K562 (cell line): ENCODE measurements at regions not wholly inside any gene's neighbourhood (a gene's known extent, or its start where the extent isn't known, plus 50 kb on each side); places are given as distances from the start of the nearest gene placed in this dataset.

ENCODE experiments used
- ATAC-seq: fragments of 200-7000 bp; cut with Tn5 transposase; 3 replicates; pipeline ENCODE4 v1.9.1; 2020; ENCODE audit warnings: moderate library complexity
- BruUV-seq: library from RNA; stranded (reverse); fragments of 400-500 nt; replicated peaks from 2 replicates; lab custom pipeline; 2021; lab: Mats Ljungman, UMichigan
- CTCF ChIA-PET: fragments of 300-600 bp; formaldehyde crosslinking; extraction: SDS; loops from one replicate; lab custom pipeline; 2021; ENCODE audit warnings: low intra/inter-chr PET ratio; lab: Yijun Ruan, JAX
- POLR2A ChIA-PET: fragments of 300-600, 350-650 bp; sonication (Branson Sonifier 250); formaldehyde crosslinking; extraction: SDS; loops from one replicate; lab custom pipeline; 2021; ENCODE audit warnings: antibody characterized with exemption, inconsistent platforms; lab: Yijun Ruan, JAX
- DNase-seq, 4 experiments: peaks; one replicate each; pipeline versions ENCODE4 v3.0.0 to v3.0.0-alpha.2; 2011 to 2018; ENCODE audit warnings: low spot score in 3 of 4, mixed read lengths in 3 of 4; ENCODE audit errors: extremely low read depth in 1 of 4
- FAIRE-seq: peaks from 2 replicates; lab custom pipeline; 2011; peaks lifted over from hg19 to GRCh38; lab: Jason Lieb, UNC
- H2AFZ ChIP-seq: 2 replicates; pipeline ENCODE4 v1.6.0; 2011; ENCODE audit warnings: low read depth, low read length, control low read depth, inconsistent platforms
- H3K27ac ChIP-seq: fragments of 200-600 bp; 3 replicates; pipeline ENCODE4 v1.8.0; 2011; ENCODE audit warnings: low read depth, mild to moderate bottlenecking, control low read depth, inconsistent platforms, low read length, moderate library complexity, mixed read lengths; ENCODE audit errors: extremely low read depth
- H3K27me3 ChIP-seq, 2 experiments: fragments of 300-600 bp in 1 of 2; 2 replicates in 1 of 2; 3 replicates in 1 of 2; pipeline versions ENCODE4 v1.6.0 to v1.8.0; 2011; ENCODE audit warnings: inconsistent platforms in 2 of 2, low read length in 2 of 2, mild to moderate bottlenecking in 1 of 2, mixed read lengths in 1 of 2, moderate library complexity in 1 of 2; ENCODE audit not compliant: control insufficient read depth in 2 of 2, insufficient read depth in 2 of 2
- H3K36me3 ChIP-seq: fragments of 300-600 bp; 3 replicates; pipeline ENCODE4 v1.8.0; 2011; ENCODE audit warnings: mild to moderate bottlenecking, low read length, inconsistent platforms; ENCODE audit not compliant: control insufficient read depth, insufficient read depth
- H3K4me1 ChIP-seq, 2 experiments: fragments of 200-600 bp in 1 of 2; replicated peaks in 1 of 2; 2 replicates in 1 of 2; 3 replicates in 1 of 2; pipeline versions ENCODE4 v1.5.1 to v1.8.0; 2011; ENCODE audit warnings: inconsistent platforms in 2 of 2, low read length in 2 of 2, mild to moderate bottlenecking in 1 of 2, mixed read lengths in 1 of 2, moderate library complexity in 1 of 2; ENCODE audit not compliant: control insufficient read depth in 2 of 2, insufficient read depth in 2 of 2
- H3K4me2 ChIP-seq: 2 replicates; pipeline ENCODE4 v1.6.1; 2011; ENCODE audit warnings: low read length, control low read depth, inconsistent platforms, mixed read lengths; ENCODE audit not compliant: insufficient read depth
- H3K4me3 ChIP-seq: fragments of 200-600 bp; sonication (generic), shearing (Covaris generic); 2 replicates; pipeline ENCODE4 v1.5.1; 2016; ENCODE audit warnings: control low read depth, inconsistent platforms
- H3K79me2 ChIP-seq: fragments of 200-600 bp; 3 replicates; pipeline ENCODE4 v1.8.0; 2011; ENCODE audit warnings: low read length, inconsistent platforms; ENCODE audit not compliant: control insufficient read depth, insufficient read depth
- H3K9ac ChIP-seq, 2 experiments: 2 replicates each; pipeline versions ENCODE4 v1.6.0 to v1.6.1; 2011; ENCODE audit warnings: low read depth in 2 of 2, low read length in 2 of 2, control low read depth in 1 of 2, inconsistent platforms in 1 of 2, mild to moderate bottlenecking in 1 of 2, mixed read lengths in 1 of 2; ENCODE audit not compliant: insufficient read depth in 1 of 2
- H3K9me1 ChIP-seq: one replicate; pipeline ENCODE4 v1.6.0; 2011; ENCODE audit warnings: inconsistent platforms, mild to moderate bottlenecking, low read length, moderate library complexity; ENCODE audit not compliant: control insufficient read depth, insufficient read depth
- H3K9me3 ChIP-seq: replicated peaks from 2 replicates; pipeline ENCODE4 v1.5.1; 2011; ENCODE audit warnings: low read depth, low read length, inconsistent platforms; ENCODE audit not compliant: control insufficient read depth, insufficient read depth
- H4K20me1 ChIP-seq: replicated peaks from 2 replicates; pipeline ENCODE4 v1.6.1; 2011; ENCODE audit warnings: low read length, inconsistent platforms, mixed read lengths; ENCODE audit not compliant: control insufficient read depth, insufficient read depth
- GABPA ChIP-seq: fragments of 200-800 bp; sonication (Bioruptor generic); conservative IDR thresholded peaks from 2 replicates; pipeline ENCODE4 v1.6.1; 2016; ENCODE audit warnings: low read depth, missing genetic modification characterization, missing compliant biosample characterization
- GMEB1 ChIP-seq: fragments of 250-450 bp; sonication (Bioruptor Pico); IDR thresholded peaks from 2 replicates; pipeline ENCODE4 v1.4.0; 2020; ENCODE audit warnings: mild to moderate bottlenecking
- KLF10 ChIP-seq: fragments of 250-450 bp; sonication (Bioruptor Pico); IDR thresholded peaks from 2 replicates; pipeline ENCODE4 v1.6.1; 2021; ENCODE audit warnings: matching md5 sums
- LCOR ChIP-seq: sonication (generic); formaldehyde crosslinking; IDR thresholded peaks from 2 replicates; pipeline ENCODE4 v1.8.0; 2022; ENCODE audit warnings: mild to moderate bottlenecking, missing genetic modification reagents
- MEIS2 ChIP-seq: fragments of 450-650 bp; IDR thresholded peaks from 2 replicates; pipeline ENCODE4 v1.6.1; 2014; ENCODE audit warnings: mild to moderate bottlenecking; ENCODE audit not compliant: partially characterized antibody
- SMARCB1 ChIP-seq: IDR thresholded peaks from 2 replicates; pipeline ENCODE4 v1.6.1; 2011; ENCODE audit warnings: improper control_type of control experiment, low read depth; ENCODE audit not compliant: insufficient read length
- SNRNP70 ChIP-seq: fragments of 200-400 bp; formaldehyde crosslinking; optimal IDR thresholded peaks from 2 replicates; pipeline ENCODE3; 2017; ENCODE audit warnings: low read depth, low read length
- SOX6 ChIP-seq: fragments of 450-650 bp; IDR thresholded peaks from 2 replicates; pipeline ENCODE4 v1.6.1; 2014; ENCODE audit warnings: mild to moderate bottlenecking
- U2AF1 ChIP-seq: fragments of 200-400 bp; formaldehyde crosslinking; optimal IDR thresholded peaks from 2 replicates; pipeline ENCODE3; 2017; ENCODE audit warnings: mild to moderate bottlenecking, low read depth, low read length, moderate library complexity
- U2AF2 ChIP-seq: fragments of 200-400 bp; formaldehyde crosslinking; optimal IDR thresholded peaks from 2 replicates; pipeline ENCODE3; 2017; ENCODE audit warnings: low read depth, mild to moderate bottlenecking, low read length
- ZBTB26 ChIP-seq: fragments of 450-650 bp; formaldehyde crosslinking; IDR thresholded peaks from 2 replicates; pipeline ENCODE4 v1.4.0; 2022; ENCODE audit warnings: missing genetic modification characterization
- ZNF143 ChIP-seq: sonication (generic); formaldehyde crosslinking; IDR thresholded peaks from 2 replicates; pipeline ENCODE4 v1.9.0; 2022; ENCODE audit warnings: mild to moderate bottlenecking, missing genetic modification reagents
- ZNF197 ChIP-seq: fragments of 200-800 bp; sonication (Bioruptor generic); IDR thresholded peaks from 2 replicates; pipeline ENCODE4 v1.6.1; 2016; ENCODE audit warnings: low read depth, missing genetic modification characterization, missing compliant biosample characterization
- ZNF707 ChIP-seq: fragments of 250-450 bp; sonication (Bioruptor Pico); conservative IDR thresholded peaks from 2 replicates; pipeline ENCODE4 v1.8.0; 2022; ENCODE audit warnings: inconsistent platforms, mild to moderate bottlenecking, moderate library complexity
- WGBS: fragments of 100-300 bp; shearing (Covaris generic); methylation state at CpG from one replicate; pipeline ENCODE4 v1.1.6; 2016; ENCODE audit warnings: low coverage, mixed read lengths; ENCODE audit not compliant: insufficient coverage; ENCODE audit errors: missing lambda C conversion rate; 5-methylcytosine and 5-hydroxymethylcytosine counted together
- in situ Hi-C: fragments of 300-500 bp; cut with MboI; formaldehyde crosslinking; loops from 4 replicates; pipeline ENCODE4 v1.15.0; 2018; ENCODE audit warnings: inconsistent platforms, mixed read lengths
- intact Hi-C: fragments of 100-400 bp; cut with micrococcal nuclease; formaldehyde crosslinking; loops from 2 replicates; pipeline ENCODE4 v1.14.2; 2022

- H3K4me1 ChIP-seq, result no peaks in the 10 kb centered on the region
- WGBS, result 0% methylated on average over 2 of the region's 2 CpGs
- TF ChIP-seq SNRNP70, result no peak
- TF ChIP-seq, all 486 proteins: peak for 0
- no TSS peak for BruUV-seq
- intact Hi-C loops, result no loop called here
- Histone ChIP-seq H3K4me2 (no peak overlapping the region), H2AFZ (no peak overlapping the region), H3K4me3 (no peak overlapping the region), H3K27ac (no peak overlapping the region), H3K36me3 (no peaks in the 10 kb centered on the region), H3K9me1 (no peaks in the 10 kb centered on the region), H3K9ac (no peak overlapping the region), H4K20me1 (no peaks in the 10 kb centered on the region; the same call in 1 of the 2 replicates), H3K79me2 (no peaks in the 10 kb centered on the region), H3K9me3 (no peaks in the 10 kb centered on the region), H3K27me3 (peaks cover 0 to 25% of the 10 kb centered on the region in 2 experiments; a peak in 2 of 5 replicates)
- in situ Hi-C loops, result loop anchor here (25.0 kb wide), 1 partner anchor 524 kb away; no protein-coding TSS in a partner anchor
- ChIA-PET POLR2A (no interaction called here), CTCF (no interaction called here)
- ATAC-seq (no peak), FAIRE-seq (no peak), DNase-seq (no peak)
These were observed 112.8 kb upstream of the TEX51 start for GRCh38 chr2:126785862-126786261.

DNA sequence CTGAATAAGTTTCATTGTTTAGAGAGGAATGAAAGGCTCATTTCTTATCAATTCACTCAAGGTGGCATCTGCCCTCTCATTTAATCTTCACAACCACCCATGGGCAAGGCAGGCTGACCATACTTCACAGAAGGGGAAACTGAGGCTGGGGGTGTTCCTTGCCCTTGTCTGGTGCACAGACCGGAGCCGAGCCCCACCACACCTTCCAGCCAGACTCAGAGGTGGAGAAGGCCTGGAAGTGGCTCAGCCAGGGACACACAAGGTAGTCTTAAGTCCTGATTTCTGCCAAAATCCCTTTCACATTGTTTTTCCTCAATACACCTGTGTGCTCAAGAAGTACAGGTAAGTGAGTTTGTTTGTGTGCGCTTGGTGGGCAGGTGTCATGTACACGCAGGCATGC is 111.9 kb upstream of the TEX51 start:
- no peak overlapping the region for H2AFZ ChIP-seq
- CTCF ChIA-PET, result no interaction called here
- peaks cover 0 to 20% of the 10 kb centered on the region in 2 experiments; a peak in 2 of 5 replicates for H3K27me3 ChIP-seq
- H3K27ac ChIP-seq, result no peak overlapping the region
- BruUV-seq, result no TSS peak
- 2% methylated on average over 4 of the region's 4 CpGs for WGBS
- DNase-seq (no peak), FAIRE-seq (no peak), ATAC-seq (no peak)
- in situ Hi-C loops (loop anchor here (25.0 kb wide), 1 partner anchor 524 kb away; no protein-coding TSS in a partner anchor), intact Hi-C loops (no loop called here)
- POLR2A ChIA-PET, result no interaction called here
- H3K9me3 ChIP-seq, result no peaks in the 10 kb centered on the region
- no peaks in the 10 kb centered on the region for H3K4me1 ChIP-seq
- H3K79me2 ChIP-seq, result no peaks in the 10 kb centered on the region
- H3K36me3 ChIP-seq, result no peaks in the 10 kb centered on the region
- H3K4me3 ChIP-seq, result no peak overlapping the region
- no peak overlapping the region for H3K9ac ChIP-seq
- H4K20me1 ChIP-seq, result no peaks in the 10 kb centered on the region; the same call in 1 of the 2 replicates
- H3K4me2 ChIP-seq, result no peak overlapping the region
- H3K9me1 ChIP-seq, result no peaks in the 10 kb centered on the region
- TF ChIP-seq ZNF707 (no peak), SNRNP70 (no peak), U2AF2 (no peak), SMARCB1 (no peak), ZNF197 (CRISPR knock-in tag) (no peak), MEIS2 (no peak), SOX6 (no peak), GABPA (tag) (no peak), ZNF143 (CRISPR knock-in tag) (no peak), LCOR (CRISPR knock-in tag) (no peak), GMEB1 (CRISPR knock-in tag) (no peak), ZBTB26 (CRISPR knock-in tag) (no peak), KLF10 (CRISPR knock-in tag) (no peak), U2AF1 (no peak)
